Epithelial cell of esophagus (primary cell): ENCODE measurements at regions not wholly inside any gene's neighbourhood (a gene's known extent, or its start where the extent isn't known, plus 50 kb on each side); places are given as distances from the start of the nearest gene placed in this dataset.
"Not testable (repeated sequence)": the region's sequence is repeated elsewhere in the genome, so short reads cannot be mapped to it uniquely, and the experiment has no call there.

Experiments
- DNase-seq: peaks from one replicate; pipeline ENCODE4 v3.0.0; 2010; ENCODE audit warnings: low read depth
- H3K4me3 ChIP-seq: 2 replicates; pipeline ENCODE4 v1.5.1; 2011; ENCODE audit warnings: mild to moderate bottlenecking, low read length, control low read depth
- CTCF ChIP-seq: IDR thresholded peaks from 2 replicates; pipeline ENCODE4 v1.5.1; 2011; ENCODE audit warnings: low read depth, mild to moderate bottlenecking, low read length, control low read depth, inconsistent platforms; ENCODE audit not compliant: insufficient read depth; ENCODE audit errors: missing control alignments

- no peak for TF ChIP-seq CTCF
- DNase-seq = no peak
- no peak overlapping the region for H3K4me3 ChIP-seq
These were observed 1847.3 kb upstream of the DEFB115 start for GRCh38 chr20:29409833-29410805.

DNA sequence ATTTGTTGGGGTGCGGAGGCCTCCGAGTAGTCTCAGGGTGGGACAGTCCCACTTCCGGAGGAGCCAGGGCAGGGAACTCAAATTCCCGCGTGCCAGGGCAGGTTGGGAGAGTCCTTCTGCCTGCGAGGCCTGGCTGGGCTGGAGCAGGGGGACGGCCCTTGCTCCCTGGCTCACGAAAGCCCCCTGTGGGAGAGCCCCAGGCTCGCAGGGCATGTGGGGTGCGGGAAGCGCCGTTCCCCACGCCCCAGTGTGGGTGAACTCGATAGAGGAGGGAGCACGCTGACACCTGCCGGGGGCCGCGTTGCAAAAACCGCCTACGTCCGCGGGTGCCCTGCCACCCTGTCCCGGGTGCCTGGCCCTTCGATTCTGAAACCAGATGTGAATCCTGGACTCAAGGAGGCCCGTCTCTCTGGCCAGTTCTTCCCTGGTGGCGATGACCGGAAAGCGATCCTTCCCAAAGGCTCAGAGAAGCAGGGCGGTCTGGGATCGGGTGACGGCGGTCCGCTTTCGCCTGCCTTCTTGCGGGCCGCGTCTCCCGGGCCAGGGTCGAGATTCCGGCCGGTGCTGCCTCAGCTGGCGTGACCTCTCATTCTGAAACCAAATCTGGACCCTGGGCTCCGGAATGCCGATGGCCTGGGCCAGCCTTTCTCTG is 1846.5 kb upstream of the DEFB115 start:
- DNase-seq = no peak
- no peak overlapping the region for H3K4me3 ChIP-seq
- TF ChIP-seq CTCF = no peak

DNA sequence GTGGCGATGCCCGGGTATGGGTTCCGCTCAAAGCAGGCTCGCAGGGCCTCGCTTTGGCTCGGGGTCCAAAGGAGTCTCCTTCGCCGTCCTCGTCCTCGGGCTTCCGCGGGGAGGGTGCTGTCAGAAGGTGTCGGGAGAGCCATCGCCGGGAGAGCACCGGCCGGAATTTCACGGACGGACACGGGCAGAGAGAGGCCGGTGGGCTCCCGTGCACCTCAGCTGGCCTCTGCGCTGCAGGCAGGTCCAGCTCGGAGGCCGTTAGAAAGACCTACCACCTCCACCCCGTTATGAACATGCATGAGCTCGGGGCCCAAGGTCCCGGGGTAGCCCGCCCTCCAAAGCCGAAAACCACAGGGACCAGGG is 1846.0 kb upstream of the DEFB115 start:
- not testable (repeated sequence) for H3K4me3 ChIP-seq, DNase-seq

- no peak for DNase-seq
- no peak overlapping the region for H3K4me3 ChIP-seq
- no peak for TF ChIP-seq CTCF
These were observed 1838.1 kb upstream of the DEFB115 start for GRCh38 chr20:29419378-29419777.

DNA sequence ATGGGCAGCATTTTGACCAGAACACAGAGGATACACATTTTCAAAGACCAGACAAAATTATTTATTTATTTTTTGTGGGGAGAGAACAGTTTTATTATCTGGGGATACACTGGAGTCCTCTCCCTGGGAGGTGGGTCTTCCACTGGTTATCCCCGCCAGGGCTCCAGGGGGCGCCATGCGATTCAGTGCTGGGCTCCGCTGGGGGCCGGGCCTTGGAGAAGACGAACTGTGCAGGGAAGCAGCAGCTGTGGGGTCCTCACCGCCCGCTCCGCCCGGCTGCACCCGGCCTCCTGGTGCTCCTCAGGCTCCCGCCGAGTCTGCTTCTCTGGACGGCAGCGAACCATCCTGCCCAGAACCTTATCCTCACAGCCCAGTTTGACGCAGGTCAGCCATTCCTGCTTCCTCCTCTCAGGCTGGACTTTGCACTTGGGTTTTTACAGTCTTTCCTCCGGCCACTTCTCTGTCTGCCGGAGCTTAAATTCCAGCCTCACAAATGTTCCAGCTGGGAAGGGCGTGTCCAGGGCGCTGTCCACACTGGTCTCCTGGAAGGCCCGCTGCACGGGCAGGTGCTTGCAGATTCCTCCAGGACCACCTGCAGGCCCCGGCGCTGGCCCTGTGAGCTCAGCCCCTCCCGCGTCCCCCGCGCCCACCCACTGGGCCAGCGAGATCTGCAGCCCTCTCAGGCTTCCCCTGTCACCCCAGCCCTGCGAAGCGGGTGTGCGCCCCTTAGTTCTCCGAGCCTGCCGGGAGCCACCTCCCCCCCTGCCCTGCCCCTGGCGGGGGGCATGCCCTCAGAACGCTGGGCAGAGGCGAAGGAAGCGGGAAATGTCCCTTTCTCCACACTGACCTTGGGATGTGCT is 1830.0 kb upstream of the DEFB115 start:
- no peak overlapping the region for H3K4me3 ChIP-seq
- DNase-seq = no peak
- TF ChIP-seq CTCF = no peak

DNA sequence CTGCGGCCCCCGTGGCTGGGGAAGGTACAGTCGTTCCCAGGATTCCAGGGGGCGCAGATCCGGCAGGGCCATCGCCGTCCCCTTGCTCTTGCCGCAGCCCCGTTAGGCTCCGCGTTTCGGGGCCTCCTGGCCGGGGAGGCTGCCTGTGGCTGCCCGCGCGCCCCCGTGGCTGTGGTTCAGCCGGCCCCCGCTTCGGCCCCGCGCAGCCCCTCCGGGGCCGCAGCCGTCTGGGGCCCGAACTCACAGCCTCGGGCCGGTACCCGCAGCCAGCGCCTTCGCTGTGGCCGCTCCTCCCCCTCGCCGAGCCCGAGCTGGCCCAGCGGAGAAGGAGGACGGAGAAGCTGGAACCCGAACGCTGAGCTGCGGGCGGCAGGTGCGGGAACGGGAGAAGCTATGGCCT is 1826.9 kb upstream of the DEFB115 start:
- TF ChIP-seq CTCF = no peak
- no peak for DNase-seq
- no peak overlapping the region for H3K4me3 ChIP-seq

DNA sequence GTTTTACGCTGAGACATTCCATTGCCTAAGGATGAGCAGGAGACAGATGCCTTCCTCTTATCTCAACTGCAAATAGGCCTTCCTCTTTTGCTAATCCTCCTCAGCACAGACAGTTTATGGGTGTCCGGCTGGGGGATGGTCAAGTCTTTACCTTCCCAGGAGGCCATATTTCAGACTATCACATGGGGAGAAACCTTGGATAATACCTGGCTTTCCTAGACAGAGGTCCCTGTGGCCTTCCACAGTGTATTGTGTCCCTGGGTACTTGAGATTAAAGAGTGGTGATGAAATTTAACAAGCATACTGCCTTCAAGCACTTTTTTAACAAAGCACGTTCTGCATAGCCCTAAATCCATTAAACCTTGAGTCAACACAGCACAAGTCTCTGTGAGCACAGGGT is 1816.7 kb upstream of the DEFB115 start:
- not testable (repeated sequence) for H3K4me3 ChIP-seq, DNase-seq
